Stimulated activated naive CD8-positive, alpha-beta T cell treated with anti-CD3 and anti-CD28 coated beads, Interleukin-15, Interleukin-2, amounts not matched to agents 100 U/mL and 50 U/mL, for 24 hours (primary cell): ENCODE measurements at regions not wholly inside any gene's neighbourhood (a gene's known extent, or its start where the extent isn't known, plus 50 kb on each side); places are given as distances from the start of the nearest gene placed in this dataset.

ENCODE experiments used
- ATAC-seq: fragments of 150-1000 bp; cut with Tn5 transposase; one replicate; pipeline ENCODE4 v1.10.0; 2021
- DNase-seq: peaks from one replicate; pipeline ENCODE4 v3.0.0; 2021

- DNase-seq (no peak), ATAC-seq (no peak)
Observed at GRCh38 chr2:204274429-204274828, 270.8 kb upstream of the PARD3B start.

GRCh38 chr2:204274991-204275390 lies 270.3 kb upstream of the PARD3B start:
- no peak for ATAC-seq
- no peak for DNase-seq

GRCh38 chr2:204277226-204277625 lies 268.0 kb upstream of the PARD3B start:
- ATAC-seq (no peak), DNase-seq (no peak)

GRCh38 chr2:204278454-204278853 lies 266.8 kb upstream of the PARD3B start:
- ATAC-seq (no peak), DNase-seq (no peak)

- DNase-seq (no peak), ATAC-seq (no peak)
Observed at GRCh38 chr2:204279819-204280218, 265.5 kb upstream of the PARD3B start.

- ATAC-seq, result no peak
- DNase-seq, result no peak
Observed at GRCh38 chr2:204280262-204280668, 265.0 kb upstream of the PARD3B start.

GRCh38 chr2:204282081-204282480 lies 263.2 kb upstream of the PARD3B start:
- no peak for ATAC-seq
- DNase-seq, result no peak

GRCh38 chr2:204282525-204282924 lies 262.8 kb upstream of the PARD3B start:
- ATAC-seq (no peak), DNase-seq (no peak)

- DNase-seq (no peak), ATAC-seq (no peak)
Observed at GRCh38 chr2:204289066-204289465, 256.2 kb upstream of the PARD3B start.

GRCh38 chr2:204292439-204292838 lies 252.8 kb upstream of the PARD3B start:
- DNase-seq (no peak), ATAC-seq (no peak)

- no peak for DNase-seq
- ATAC-seq, result no peak
Observed at GRCh38 chr2:204293884-204294747, 251.2 kb upstream of the PARD3B start.

- no peak for ATAC-seq
Observed at GRCh38 chr2:204298404-204298803, 246.9 kb upstream of the PARD3B start.

GRCh38 chr2:204299766-204300165 lies 245.5 kb upstream of the PARD3B start:
- ATAC-seq (no peak), DNase-seq (no peak)

More at GRCh38 chr2:204298404-204298803, 246.9 kb upstream of the PARD3B start:
- no peak for DNase-seq

GRCh38 chr2:204306667-204307066 lies 238.6 kb upstream of the PARD3B start:
- no peak for ATAC-seq
- no peak for DNase-seq

GRCh38 chr2:204312105-204312504 lies 233.2 kb upstream of the PARD3B start:
- ATAC-seq (no peak), DNase-seq (no peak)

- no peak for DNase-seq
- no peak for ATAC-seq
Observed at GRCh38 chr2:204313256-204313655, 232.0 kb upstream of the PARD3B start.

- no peak for DNase-seq
Observed at GRCh38 chr2:204315236-204315662, 230.0 kb upstream of the PARD3B start.

GRCh38 chr2:204317640-204318039 lies 227.6 kb upstream of the PARD3B start:
- ATAC-seq, result no peak
- no peak for DNase-seq

More at GRCh38 chr2:204315236-204315662, 230.0 kb upstream of the PARD3B start:
- no peak for ATAC-seq

GRCh38 chr2:204321027-204321800 lies 224.1 kb upstream of the PARD3B start:
- no peak for ATAC-seq
- no peak for DNase-seq

- DNase-seq (no peak), ATAC-seq (no peak)
Observed at GRCh38 chr2:204321910-204322751, 223.1 kb upstream of the PARD3B start.

GRCh38 chr2:204325468-204325867 lies 219.8 kb upstream of the PARD3B start:
- DNase-seq (peak; percentile 44), ATAC-seq (peak; percentile 64)

- no peak for ATAC-seq
- no peak for DNase-seq
Observed at GRCh38 chr2:204328373-204328772, 216.9 kb upstream of the PARD3B start.
